Liver (tissue), 8 donors: ENCODE measurements at regions not wholly inside any gene's neighbourhood (a gene's known extent, or its start where the extent isn't known, plus 50 kb on each side); places are given as distances from the start of the nearest gene placed in this dataset.

Experiments
- DNase-seq: peaks from one replicate; pipeline ENCODE4 v3.0.0-alpha.2; 2017; ENCODE audit warnings: low spot score
- H3K27ac ChIP-seq, 2 donors: one replicate each; pipeline ENCODE4 v1.7.0; 2013; ENCODE audit warnings: inconsistent platforms in 2 of 2, low read length in 2 of 2, control low read depth in 1 of 2, low read depth in 1 of 2, mild to moderate bottlenecking in 1 of 2
- H3K27me3 ChIP-seq, 4 donors: one replicate each; pipeline versions ENCODE4 v1.6.1 to v1.7.0; 2013; ENCODE audit warnings: low read length in 3 of 4, inconsistent platforms in 1 of 4, mild to moderate bottlenecking in 1 of 4, moderate library complexity in 1 of 4; ENCODE audit not compliant: control insufficient read depth in 4 of 4, insufficient read depth in 4 of 4
- H3K36me3 ChIP-seq, 4 donors: one replicate each; pipeline versions ENCODE4 v1.6.1 to v1.7.0; 2013; ENCODE audit warnings: low read length in 3 of 4, mild to moderate bottlenecking in 3 of 4, low read depth in 1 of 4, moderate library complexity in 1 of 4; ENCODE audit not compliant: control insufficient read depth in 4 of 4, insufficient read depth in 3 of 4
- H3K4me1 ChIP-seq, 4 donors: one replicate each; pipeline versions ENCODE4 v1.6.1 to v1.7.0; 2013; ENCODE audit warnings: low read length in 3 of 4, mild to moderate bottlenecking in 3 of 4, moderate library complexity in 1 of 4; ENCODE audit not compliant: control insufficient read depth in 4 of 4, insufficient read depth in 4 of 4
- H3K4me3 ChIP-seq, 3 donors: one replicate each; pipeline versions ENCODE4 v1.6.1 to v1.7.0; 2013; ENCODE audit warnings: low read length in 3 of 3, control low read depth in 1 of 3, low read depth in 1 of 3, mild to moderate bottlenecking in 1 of 3
- H3K9ac ChIP-seq, 2 donors: one replicate each; pipeline ENCODE4 v1.7.0; 2013; ENCODE audit warnings: low read length in 2 of 2, mild to moderate bottlenecking in 2 of 2, moderate library complexity in 2 of 2, control low read depth in 1 of 2, low read depth in 1 of 2
- H3K9me3 ChIP-seq, 4 donors: one replicate each; pipeline versions ENCODE4 v1.6.1 to v1.7.0; 2013; ENCODE audit warnings: low read length in 3 of 4; ENCODE audit not compliant: control insufficient read depth in 4 of 4
- ATF3 ChIP-seq: IDR thresholded peaks from 2 replicates; pipeline ENCODE4 v1.6.1; 2016; ENCODE audit warnings: antibody characterized with exemption
- CTCF ChIP-seq: fragments of 150-350 bp; IDR thresholded peaks from 2 replicates; pipeline ENCODE4 v1.5.1; 2017; ENCODE audit warnings: improper control_type of control experiment, low read depth, low read length; ENCODE audit not compliant: missing input control
- EGR1 ChIP-seq, 2 donors: IDR thresholded peaks; 2 replicates each; pipeline ENCODE4 v1.6.1; 2016 to 2018; ENCODE audit warnings: antibody characterized with exemption in 2 of 2, low read depth in 2 of 2
- FOXA2 ChIP-seq: IDR thresholded peaks from 2 replicates; pipeline ENCODE4 v1.6.1; 2016; ENCODE audit warnings: antibody characterized with exemption
- GABPA ChIP-seq, 2 donors: IDR thresholded peaks in 1 of 2; conservative IDR thresholded peaks in 1 of 2; 2 replicates each; pipeline ENCODE4 v1.6.1; 2016; ENCODE audit warnings: antibody characterized with exemption in 2 of 2, mild to moderate bottlenecking in 1 of 2, moderate library complexity in 1 of 2
- HNF4A ChIP-seq, 2 donors: conservative IDR thresholded peaks; 2 replicates each; pipeline ENCODE4 v1.6.1; 2016; ENCODE audit warnings: antibody characterized with exemption in 2 of 2, mild to moderate bottlenecking in 2 of 2
- HNF4G ChIP-seq: IDR thresholded peaks from 2 replicates; pipeline ENCODE4 v1.6.1; 2016; ENCODE audit warnings: antibody characterized with exemption
- JUND ChIP-seq, 2 donors: IDR thresholded peaks; 2 replicates each; pipeline ENCODE4 v1.6.1; 2016; ENCODE audit warnings: antibody characterized with exemption in 2 of 2
- MAX ChIP-seq: IDR thresholded peaks from 2 replicates; pipeline ENCODE4 v1.6.1; 2016; ENCODE audit warnings: antibody characterized with exemption
- RAD21 ChIP-seq, 2 donors: IDR thresholded peaks; 2 replicates each; pipeline ENCODE4 v1.6.1; 2016; ENCODE audit warnings: antibody characterized with exemption in 2 of 2, mild to moderate bottlenecking in 2 of 2
- REST ChIP-seq: IDR thresholded peaks from 2 replicates; pipeline ENCODE4 v1.6.1; 2016; ENCODE audit warnings: antibody characterized with exemption, mild to moderate bottlenecking
- RXRA ChIP-seq, 2 donors: IDR thresholded peaks; 2 replicates each; pipeline ENCODE4 v1.6.1; 2017 to 2018; ENCODE audit warnings: antibody characterized with exemption in 2 of 2, mild to moderate bottlenecking in 1 of 2
- SP1 ChIP-seq: IDR thresholded peaks from 2 replicates; pipeline ENCODE4 v1.6.1; 2018; ENCODE audit warnings: antibody characterized with exemption, mild to moderate bottlenecking
- TAF1 ChIP-seq: conservative IDR thresholded peaks from 2 replicates; pipeline ENCODE4 v1.6.1; 2016; ENCODE audit warnings: antibody characterized with exemption, mild to moderate bottlenecking
- YY1 ChIP-seq: IDR thresholded peaks from 2 replicates; pipeline ENCODE4 v1.6.1; 2016; ENCODE audit warnings: antibody characterized with exemption, mild to moderate bottlenecking
- ZBTB33 ChIP-seq: IDR thresholded peaks from 2 replicates; pipeline ENCODE4 v1.6.1; 2016; ENCODE audit warnings: antibody characterized with exemption
- WGBS: extraction: QIAGEN DNeasy Blood & Tissue Kit; methylation state at CpG from one replicate; pipeline ENCODE4 v1.1.7; 2013; 5-methylcytosine and 5-hydroxymethylcytosine counted together
- donor health status: healthy.
- donor health status: healthy.
- donor health status: healthy.
- donor health status: healthy.
- donor health status: healthy.

GRCh38 chr5:1701216-1701864 lies 98.3 kb downstream of the MRPL36 start:
- no peak for TF ChIP-seq FOXA2
- no peak for TF ChIP-seq ATF3
- no peak for TF ChIP-seq CTCF
- no peak for TF ChIP-seq HNF4G
- no peaks in the 10 kb centered on the region for H3K36me3 ChIP-seq
- no peak overlapping the region for H3K4me3 ChIP-seq
- peaks cover 0 to 3% (median 0%) of the 10 kb centered on the region in 4 donors for H3K27me3 ChIP-seq
- H3K9ac ChIP-seq, result no peak overlapping the region
- no peaks in the 10 kb centered on the region for H3K9me3 ChIP-seq
- no peak for DNase-seq
- WGBS, result 64% methylated on average over 15 of the region's 15 CpGs
- no peak overlapping the region for H3K27ac ChIP-seq
- H3K4me1 ChIP-seq, result no peaks in the 10 kb centered on the region

GRCh38 chr5:1699394-1699793 lies 100.2 kb downstream of the MRPL36 start:
- Histone ChIP-seq H3K4me3 (no peak overlapping the region), H3K27ac (no peak overlapping the region), H3K9ac (no peak overlapping the region), H3K4me1 (no peaks in the 10 kb centered on the region), H3K27me3 (peaks cover 0 to 3% (median 0%) of the 10 kb centered on the region in 4 donors), H3K9me3 (no peaks in the 10 kb centered on the region), H3K36me3 (no peaks in the 10 kb centered on the region)
- 72% methylated on average over 6 of the region's 6 CpGs for WGBS
- TF ChIP-seq TAF1, result no peak
- TF ChIP-seq REST, result no peak
- no peak for TF ChIP-seq RAD21 (IDR thresholded peaks at IDR 0.05)
- TF ChIP-seq ATF3, result no peak
- no peak for TF ChIP-seq RXRA (IDR thresholded peaks at IDR 0.05)
- no peak for TF ChIP-seq JUND (IDR thresholded peaks at IDR 0.05)
- TF ChIP-seq FOXA2, result no peak
- no peak for TF ChIP-seq ZBTB33
- TF ChIP-seq HNF4A (conservative IDR thresholded peaks at IDR 0.05), result no peak
- no peak for TF ChIP-seq CTCF
- TF ChIP-seq SP1, result no peak
- TF ChIP-seq EGR1 (IDR thresholded peaks at IDR 0.05; ENCODE audit: low read depth in 2 of 2), result no peak
- no peak for TF ChIP-seq YY1
- no peak for TF ChIP-seq MAX
- TF ChIP-seq GABPA (IDR thresholded peaks at IDR 0.05 in 1 of 2, conservative IDR thresholded peaks at IDR 0.05 in 1 of 2), result no peak
- DNase-seq, result no peak
